HG02623 (cell line): ENCODE measurements at regions not wholly inside any gene's neighbourhood (a gene's known extent, or its start where the extent isn't known, plus 50 kb on each side); places are given as distances from the start of the nearest gene placed in this dataset.
"Not testable (repeated sequence)": the region's sequence is repeated elsewhere in the genome, so short reads cannot be mapped to it uniquely, and the experiment has no call there.

Source experiments
- ATAC-seq: cut with Tn5 transposase; IDR thresholded peaks from one replicate; pipeline ENCODE4 v1.9.1; 2021; ENCODE audit warnings: moderate library complexity; ENCODE audit not compliant: unreplicated experiment

GRCh38 chr15:20244792-20245191 is 296.8 kb downstream of the GOLGA6L6 start:
- ATAC-seq: not testable (repeated sequence)

GRCh38 chr15:20243486-20244240 is 297.9 kb downstream of the GOLGA6L6 start:
- ATAC-seq: not testable (repeated sequence)

GRCh38 chr15:20240366-20240917 is 301.2 kb downstream of the GOLGA6L6 start:
- ATAC-seq: not testable (repeated sequence)

GRCh38 chr15:20239186-20239585 is 302.4 kb downstream of the GOLGA6L6 start:
- not testable (repeated sequence) for ATAC-seq

GRCh38 chr15:20237256-20238020 is 304.2 kb downstream of the GOLGA6L6 start:
- not testable (repeated sequence) for ATAC-seq

- ATAC-seq: not testable (repeated sequence)
These were observed 305.9 kb downstream of the GOLGA6L6 start for GRCh38 chr15:20235728-20236127.

GRCh38 chr15:20234006-20234540 is 307.5 kb downstream of the GOLGA6L6 start:
- not testable (repeated sequence) for ATAC-seq

- ATAC-seq: not testable (repeated sequence)
These were observed 309.1 kb downstream of the GOLGA6L6 start for GRCh38 chr15:20232457-20232856.

- not testable (repeated sequence) for ATAC-seq
These were observed 310.9 kb downstream of the GOLGA6L6 start for GRCh38 chr15:20230656-20231055.

GRCh38 chr15:20228791-20229190 is 312.8 kb downstream of the GOLGA6L6 start:
- not testable (repeated sequence) for ATAC-seq

GRCh38 chr15:20227119-20227853 is 314.3 kb downstream of the GOLGA6L6 start:
- ATAC-seq: not testable (repeated sequence)

GRCh38 chr15:20226531-20226930 is 315.1 kb downstream of the GOLGA6L6 start:
- not testable (repeated sequence) for ATAC-seq

GRCh38 chr15:20221063-20221462 is 320.5 kb downstream of the GOLGA6L6 start:
- not testable (repeated sequence) for ATAC-seq

- ATAC-seq: not testable (repeated sequence)
These were observed 322.4 kb downstream of the GOLGA6L6 start for GRCh38 chr15:20219171-20219570.

GRCh38 chr15:20215700-20216099 is 325.9 kb downstream of the GOLGA6L6 start:
- not testable (repeated sequence) for ATAC-seq

- not testable (repeated sequence) for ATAC-seq
These were observed 327.5 kb downstream of the GOLGA6L6 start for GRCh38 chr15:20214101-20214500.

- ATAC-seq: not testable (repeated sequence)
These were observed 330.1 kb downstream of the GOLGA6L6 start for GRCh38 chr15:20211508-20211907.

- ATAC-seq: not testable (repeated sequence)
These were observed 331.6 kb downstream of the GOLGA6L6 start for GRCh38 chr15:20209973-20210372.

- ATAC-seq: not testable (repeated sequence)
These were observed 334.0 kb downstream of the GOLGA6L6 start for GRCh38 chr15:20207607-20208006.

GRCh38 chr15:20207198-20207597 is 334.4 kb downstream of the GOLGA6L6 start:
- not testable (repeated sequence) for ATAC-seq
